GM18505 (cell line): ENCODE measurements at regions not wholly inside any gene's neighbourhood (a gene's known extent, or its start where the extent isn't known, plus 50 kb on each side); places are given as distances from the start of the nearest gene placed in this dataset.

Experiments
- ATAC-seq: cut with Tn5 transposase; IDR thresholded peaks from one replicate; pipeline ENCODE4 v1.9.1; 2021; ENCODE audit not compliant: unreplicated experiment
- POLR2A ChIP-seq: IDR thresholded peaks from 4 replicates; pipeline ENCODE4 v1.6.1; 2011; ENCODE audit warnings: borderline replicate concordance; ENCODE audit not compliant: insufficient read depth, insufficient read length; ENCODE audit errors: extremely low read depth

DNA sequence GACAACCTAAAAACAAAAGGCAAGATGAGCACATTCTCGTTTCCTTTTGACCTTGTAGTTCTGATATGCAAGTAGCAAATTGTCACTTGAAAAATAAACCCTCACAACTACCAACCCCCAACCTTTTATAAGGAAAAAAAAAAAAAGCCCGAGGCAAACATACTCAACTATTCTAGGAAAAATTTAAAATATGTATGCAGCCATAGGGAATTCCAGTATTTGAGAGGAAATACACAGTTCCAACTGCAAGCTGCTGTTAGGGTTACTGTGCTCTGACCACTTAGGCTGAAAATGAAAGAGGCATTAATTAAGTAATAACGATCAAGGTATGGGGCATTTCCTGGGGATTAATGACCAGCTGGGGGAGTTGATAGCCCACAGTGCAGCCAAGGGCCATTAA lies 281.9 kb upstream of the DPH6 start:
- ATAC-seq: no peak
- TF ChIP-seq POLR2A: no peak

DNA sequence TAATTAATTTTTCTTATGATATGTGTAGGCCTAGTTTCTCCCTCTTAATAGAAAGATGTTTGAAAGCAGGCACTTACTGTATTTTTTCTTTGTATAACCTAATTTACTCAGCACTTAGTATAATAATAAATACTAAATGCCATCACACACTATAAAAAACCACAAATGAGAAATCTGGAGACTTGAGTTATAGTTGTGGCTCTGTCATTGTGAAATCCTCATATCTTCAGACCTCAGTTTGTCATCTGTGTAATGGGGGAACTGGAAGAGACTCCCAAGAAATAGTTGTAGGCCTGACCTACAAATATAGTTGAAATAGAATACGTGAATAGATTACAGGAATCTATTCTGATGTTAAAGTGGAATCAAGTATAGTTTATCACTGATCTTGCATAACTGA lies 287.6 kb upstream of the DPH6 start:
- TF ChIP-seq POLR2A: no peak
- ATAC-seq: no peak

DNA sequence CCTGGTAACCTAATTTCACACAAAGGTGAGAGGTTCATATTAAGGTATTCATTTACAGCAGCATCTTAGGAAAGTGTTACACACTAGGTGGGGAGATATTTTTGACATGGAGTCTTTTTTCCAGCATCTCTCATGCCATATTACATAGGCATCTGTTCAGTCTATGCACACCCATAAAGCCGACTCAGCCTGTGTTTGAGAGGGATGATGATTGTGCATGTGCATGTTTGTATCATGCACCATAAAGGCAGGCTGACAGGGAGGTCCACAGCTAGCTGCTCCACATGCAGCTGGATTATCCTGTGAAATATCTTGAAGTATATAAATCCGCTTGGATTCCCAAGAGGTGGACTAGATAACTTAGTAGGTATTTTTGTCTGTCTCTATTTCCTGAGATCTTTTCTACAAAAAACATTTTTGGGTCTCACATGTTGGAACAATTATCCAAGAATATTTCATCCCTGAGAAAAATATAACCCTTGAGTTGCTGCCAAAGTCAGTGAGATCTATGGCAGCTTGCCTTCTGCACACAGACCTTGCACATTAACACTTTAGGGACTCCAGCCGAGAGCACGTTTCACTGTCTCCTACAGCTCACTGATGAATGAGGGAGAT lies 288.4 kb upstream of the DPH6 start:
- TF ChIP-seq POLR2A: no peak

DNA sequence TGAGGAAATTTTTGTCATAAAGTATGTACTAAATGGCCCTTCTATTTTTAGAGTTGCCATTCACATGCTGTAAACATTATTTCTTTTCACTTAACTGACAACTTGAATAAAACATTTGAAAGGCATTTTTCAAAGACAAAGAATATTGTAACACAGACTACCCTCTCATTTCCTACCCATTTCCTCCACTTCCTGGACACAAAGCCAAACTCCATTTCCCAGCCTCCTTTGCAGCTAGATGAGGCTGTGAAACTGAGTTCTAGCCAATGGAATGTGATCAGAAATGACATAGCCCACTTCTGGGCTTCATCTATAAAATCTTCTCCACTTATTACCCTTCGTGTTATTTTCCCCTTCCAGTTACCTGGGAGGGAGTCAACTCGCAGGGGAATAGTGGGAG lies 288.9 kb upstream of the DPH6 start:
- no peak for TF ChIP-seq POLR2A
- ATAC-seq: no peak

More for the DNA sequence above, 288.4 kb upstream of the DPH6 start:
- ATAC-seq: no peak

DNA sequence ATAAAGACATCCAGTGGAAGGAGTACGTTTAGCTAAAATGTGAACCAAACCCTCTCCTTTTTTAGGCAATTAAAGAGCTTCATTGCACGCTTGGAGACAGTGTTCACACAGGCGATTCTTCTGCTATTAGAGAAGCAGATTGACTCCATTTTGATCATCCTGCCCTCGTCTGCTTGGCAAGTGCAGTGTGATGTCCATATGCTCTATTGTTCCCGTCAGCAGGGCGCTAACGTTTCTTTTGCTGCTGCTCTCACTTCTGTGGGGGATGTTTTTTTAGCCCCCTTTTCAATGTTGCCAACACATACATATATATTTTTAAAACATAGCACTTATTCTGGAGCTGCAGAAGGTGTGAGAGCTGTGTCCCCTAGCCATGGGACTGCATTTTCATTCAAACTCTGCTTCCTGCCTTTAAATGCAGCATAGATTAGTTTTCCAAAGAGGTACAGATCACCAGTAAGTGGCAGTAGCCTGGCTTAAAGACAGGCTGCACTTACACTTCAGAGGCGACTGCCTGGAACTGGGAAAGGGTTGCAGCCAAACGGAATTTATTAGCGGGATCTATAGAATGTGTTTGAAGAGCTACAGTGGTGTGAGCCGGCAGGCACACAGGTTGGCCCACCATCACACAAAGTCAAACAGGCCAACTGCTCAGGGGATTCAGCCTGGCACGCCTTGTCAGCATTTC lies 292.6 kb upstream of the DPH6 start:
- ATAC-seq: no peak
- TF ChIP-seq POLR2A: no peak

DNA sequence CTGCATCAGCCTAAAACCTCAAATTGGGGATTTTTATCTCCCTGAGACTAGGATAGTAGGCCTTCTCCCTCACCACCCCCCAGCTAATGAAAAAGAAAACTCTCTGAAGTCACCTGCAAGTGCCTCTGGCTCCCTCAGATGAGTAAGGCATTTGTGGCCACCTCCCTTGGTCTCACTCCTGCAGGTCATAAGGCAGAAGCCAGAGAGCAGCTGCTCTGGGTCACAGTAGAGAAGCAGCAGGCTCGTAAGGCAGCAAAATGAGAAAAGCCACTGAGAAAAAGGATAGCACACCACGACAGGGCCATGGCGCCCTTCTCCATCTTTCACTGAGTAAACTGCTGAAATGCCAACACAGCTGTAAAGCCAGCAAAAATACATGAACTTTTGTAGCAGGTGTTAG lies 296.7 kb upstream of the DPH6 start:
- ATAC-seq: no peak
- no peak for TF ChIP-seq POLR2A

DNA sequence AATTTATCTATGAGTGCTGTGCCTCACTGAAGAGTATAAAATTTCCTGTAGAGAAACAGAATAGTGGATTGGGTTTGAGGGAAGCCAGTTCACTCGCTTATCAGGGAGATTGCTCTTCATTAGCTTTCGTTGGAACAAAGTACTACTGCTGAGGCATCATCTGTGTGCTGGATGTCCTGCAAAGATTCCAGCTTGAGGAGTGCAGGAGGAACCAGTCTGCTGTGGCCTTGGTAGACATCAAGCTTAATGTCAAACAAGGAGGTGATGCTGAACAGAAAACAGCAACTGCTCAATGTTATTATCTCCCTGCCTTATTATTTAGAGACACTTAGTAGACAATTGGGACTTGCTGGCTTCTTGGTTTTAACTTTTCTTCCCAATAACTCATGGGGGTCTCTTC lies 297.5 kb upstream of the DPH6 start:
- TF ChIP-seq POLR2A: no peak
- ATAC-seq: no peak

DNA sequence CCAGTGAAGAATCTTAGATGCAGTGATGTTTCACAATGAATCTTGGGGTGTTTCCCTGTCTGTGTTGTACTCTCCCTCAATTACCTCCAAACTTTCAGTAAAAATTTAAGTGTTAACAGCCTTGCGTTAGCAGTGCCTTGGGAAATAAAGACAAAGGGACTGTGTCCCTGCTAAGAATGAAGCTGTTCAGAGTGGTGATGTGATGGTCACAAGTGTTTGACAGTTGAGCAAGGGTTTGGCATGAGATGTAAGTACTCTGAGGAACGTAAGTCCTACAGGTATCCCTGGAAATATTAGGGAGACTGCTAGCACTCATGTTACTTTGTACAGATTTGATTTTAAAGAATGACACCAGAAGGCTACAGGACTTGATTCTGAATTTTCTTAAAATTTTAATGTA lies 304.3 kb upstream of the DPH6 start:
- TF ChIP-seq POLR2A: no peak
- no peak for ATAC-seq

DNA sequence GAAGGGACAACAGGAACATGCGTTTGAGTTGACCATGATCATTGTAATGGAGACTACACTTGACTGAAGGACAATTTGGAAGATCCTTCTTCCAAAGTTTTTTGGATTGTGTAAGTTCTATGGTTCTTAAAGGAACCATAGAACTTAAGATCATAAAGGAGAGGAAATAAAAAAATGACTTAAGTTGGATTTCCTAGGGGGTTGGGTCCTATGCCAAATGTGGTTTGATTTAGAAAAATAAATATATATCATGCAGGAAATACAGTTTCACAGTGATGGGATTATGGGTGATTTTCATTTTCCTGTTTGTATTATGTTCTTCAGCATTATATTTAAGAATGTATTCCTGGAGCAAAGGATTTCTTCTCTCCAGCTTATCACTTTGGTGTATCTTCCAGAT lies 305.5 kb upstream of the DPH6 start:
- ATAC-seq: no peak
- no peak for TF ChIP-seq POLR2A

DNA sequence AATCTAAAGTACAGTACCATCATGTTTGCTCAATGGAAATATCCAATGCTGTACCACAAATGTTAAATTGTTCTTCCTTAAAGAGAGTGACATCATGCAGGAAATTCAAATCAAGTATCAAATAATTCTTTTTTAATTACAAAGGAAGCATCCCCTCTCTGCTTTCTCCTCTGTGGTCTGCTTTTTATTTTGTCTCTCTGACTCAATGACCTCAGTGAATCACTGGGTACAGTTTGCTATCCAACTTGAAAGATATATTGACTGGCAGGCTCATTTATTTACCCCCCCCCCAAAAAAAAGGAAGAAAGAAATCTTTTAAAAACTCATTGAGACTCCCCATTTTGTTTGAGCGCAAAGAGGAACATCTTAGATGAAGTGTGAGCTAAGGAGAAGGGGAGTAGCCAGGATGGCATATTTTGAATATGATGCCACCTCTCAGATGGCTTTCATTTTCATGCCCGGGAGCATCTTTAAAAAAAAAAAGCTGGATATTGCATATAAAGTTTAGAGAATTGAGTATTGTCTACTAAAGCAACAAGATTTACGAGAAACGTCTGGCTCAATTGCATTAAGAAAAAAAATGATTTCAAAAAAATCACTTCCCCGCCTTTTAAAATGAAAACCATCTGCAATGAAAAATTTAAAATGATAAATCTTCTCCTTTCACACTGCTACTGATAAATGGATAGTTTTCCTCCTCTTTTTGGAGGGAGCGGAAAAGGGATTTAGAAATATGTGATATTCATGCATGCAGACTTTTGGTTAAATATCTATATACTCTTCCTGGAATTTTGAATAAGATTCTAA lies 307.1 kb upstream of the DPH6 start:
- TF ChIP-seq POLR2A: no peak
- no peak for ATAC-seq

DNA sequence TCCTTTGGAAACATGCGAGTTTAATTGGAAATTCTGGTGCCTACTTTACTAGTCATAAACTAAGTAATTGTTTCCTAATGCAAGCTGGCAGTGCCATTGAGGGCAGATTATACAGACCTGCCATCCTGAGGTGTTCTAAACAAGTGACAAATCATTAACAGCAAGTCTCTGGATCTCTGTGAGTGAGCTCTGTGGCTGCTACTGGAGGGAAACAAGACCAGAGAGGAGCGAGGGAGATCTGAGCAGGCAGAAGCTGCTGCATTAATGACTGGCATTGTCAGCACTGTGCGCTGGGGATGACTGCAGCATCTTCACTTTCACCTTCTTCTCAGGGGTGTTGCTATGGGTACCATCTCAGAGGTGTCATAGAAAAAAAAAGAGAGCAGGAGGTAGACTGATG lies 308.4 kb upstream of the DPH6 start:
- no peak for TF ChIP-seq POLR2A
- ATAC-seq: no peak

DNA sequence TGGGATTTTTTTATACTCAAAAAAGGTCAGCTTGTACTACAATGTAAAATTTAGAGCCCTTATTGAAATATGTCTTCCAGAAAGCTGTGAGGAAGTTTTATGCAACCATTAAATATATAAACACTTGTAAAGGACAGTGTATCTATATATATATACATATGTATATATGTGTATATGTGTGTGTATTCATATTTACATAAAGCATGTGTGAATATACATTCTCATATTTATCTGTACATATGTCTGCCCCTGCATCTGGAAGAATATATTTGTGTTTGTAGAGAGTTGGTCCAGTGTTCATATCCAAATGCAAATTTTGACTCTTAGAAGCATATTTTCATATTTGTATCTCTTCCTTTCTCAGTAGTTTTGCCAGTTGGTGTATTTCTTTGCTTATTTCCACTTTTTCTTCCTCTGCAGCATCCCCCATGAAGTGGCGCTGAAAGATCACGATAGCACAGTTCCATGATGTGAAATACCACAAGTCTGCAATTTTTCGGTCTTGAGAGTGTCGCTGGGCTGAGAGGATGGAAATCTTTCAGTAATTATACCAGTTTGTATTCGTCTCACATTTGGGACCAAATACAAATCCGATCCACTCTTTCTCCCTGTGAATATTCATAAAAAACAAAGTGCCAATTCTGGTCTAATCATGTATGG lies 311.7 kb upstream of the DPH6 start:
- no peak for ATAC-seq
- TF ChIP-seq POLR2A: no peak

DNA sequence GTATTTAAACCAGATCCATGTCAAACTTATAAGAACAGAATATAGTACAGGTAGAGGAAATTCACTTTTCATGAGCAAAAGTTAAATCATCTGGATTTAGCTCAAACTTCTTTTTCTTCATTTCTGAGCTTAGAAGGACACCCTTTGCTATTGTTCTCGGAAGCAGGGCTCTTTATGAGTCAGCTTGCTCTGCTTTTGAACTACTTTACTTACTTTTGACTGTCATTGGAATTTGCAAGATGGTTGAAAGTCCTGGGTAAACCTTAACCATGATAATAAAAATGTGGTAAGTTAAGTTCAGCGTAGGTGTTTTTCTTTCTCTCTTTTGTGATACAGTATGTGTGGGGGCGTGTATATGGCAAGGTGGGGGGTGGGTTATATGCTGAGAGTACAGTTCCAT lies 312.7 kb upstream of the DPH6 start:
- ATAC-seq: no peak
- no peak for TF ChIP-seq POLR2A
